ENCODE measurements at regions not wholly inside any gene's neighbourhood (a gene's known extent, or its start where the extent isn't known, plus 50 kb on each side); places are given as distances from the start of the nearest gene placed in this dataset.

DNA sequence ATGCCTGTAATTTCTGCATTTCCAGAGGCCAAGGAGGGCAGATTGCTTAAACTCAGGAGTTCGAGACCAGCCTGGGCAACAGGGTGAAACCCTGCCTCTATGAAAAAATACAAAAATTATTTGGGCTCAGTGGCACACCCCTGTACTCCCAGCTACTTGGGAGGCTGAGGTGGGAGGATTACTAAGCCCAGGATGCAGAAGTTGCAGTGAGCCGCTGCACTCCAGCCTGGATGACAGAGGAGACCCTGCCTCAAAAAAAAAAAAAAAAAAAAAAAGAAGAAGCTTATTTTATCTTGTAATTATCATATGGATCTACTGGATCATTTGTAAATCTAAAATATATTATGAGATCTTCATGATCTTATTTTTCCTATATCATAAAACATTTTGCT is 84.1 kb downstream of the PPCDC start:
- TF ChIP-seq, protein P1, sequence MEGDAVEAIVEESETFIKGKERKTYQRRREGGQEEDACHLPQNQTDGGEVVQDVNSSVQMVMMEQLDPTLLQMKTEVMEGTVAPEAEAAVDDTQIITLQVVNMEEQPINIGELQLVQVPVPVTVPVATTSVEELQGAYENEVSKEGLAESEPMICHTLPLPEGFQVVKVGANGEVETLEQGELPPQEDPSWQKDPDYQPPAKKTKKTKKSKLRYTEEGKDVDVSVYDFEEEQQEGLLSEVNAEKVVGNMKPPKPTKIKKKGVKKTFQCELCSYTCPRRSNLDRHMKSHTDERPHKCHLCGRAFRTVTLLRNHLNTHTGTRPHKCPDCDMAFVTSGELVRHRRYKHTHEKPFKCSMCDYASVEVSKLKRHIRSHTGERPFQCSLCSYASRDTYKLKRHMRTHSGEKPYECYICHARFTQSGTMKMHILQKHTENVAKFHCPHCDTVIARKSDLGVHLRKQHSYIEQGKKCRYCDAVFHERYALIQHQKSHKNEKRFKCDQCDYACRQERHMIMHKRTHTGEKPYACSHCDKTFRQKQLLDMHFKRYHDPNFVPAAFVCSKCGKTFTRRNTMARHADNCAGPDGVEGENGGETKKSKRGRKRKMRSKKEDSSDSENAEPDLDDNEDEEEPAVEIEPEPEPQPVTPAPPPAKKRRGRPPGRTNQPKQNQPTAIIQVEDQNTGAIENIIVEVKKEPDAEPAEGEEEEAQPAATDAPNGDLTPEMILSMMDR (IDR thresholded peaks at IDR 0.05; ENCODE audit: insufficient read depth, low read length, poor library complexity, severe bottlenecking): no peak
- no peak for TF ChIP-seq EZH2phosphoT487 (conservative IDR thresholded peaks at IDR 0.05; ENCODE audit: low read length)

Measured in SU-DHL-6 (cell line).